ENCODE measurements at regions not wholly inside any gene's neighbourhood (a gene's known extent, or its start where the extent isn't known, plus 50 kb on each side); places are given as distances from the start of the nearest gene placed in this dataset.

GRCh38 chr3:116958291-116958690 lies 248.7 kb downstream of the TUSC7 start (continued):
- TF ChIP-seq E2F6 (IDR thresholded peaks at IDR 0.05) (no peak), SIN3A (conservative IDR thresholded peaks at IDR 0.05 in 1 of 2, IDR thresholded peaks at IDR 0.05 in 1 of 2; ENCODE audit: low read depth in 1 of 2, low read length in 2 of 2) (no peak), ATF2 (IDR thresholded peaks at IDR 0.05; ENCODE audit: low read length) (no peak), GABPA (IDR thresholded peaks at IDR 0.05; ENCODE audit: borderline replicate concordance, insufficient read depth, low read length) (no peak)
